Endothelial cell of umbilical vein (primary cell): ENCODE measurements at regions not wholly inside any gene's neighbourhood (a gene's known extent, or its start where the extent isn't known, plus 50 kb on each side); places are given as distances from the start of the nearest gene placed in this dataset.

ENCODE experiments used
- BruUV-seq: library from RNA; stranded (reverse); fragments of 400-500 nt; replicated peaks from 2 replicates; lab custom pipeline; 2021; lab: Mats Ljungman, UMichigan
- CTCF ChIA-PET: fragments of 300-600, 350-600 bp; sonication (Branson Sonifier 250); formaldehyde crosslinking; loops from one replicate; lab custom pipeline; 2021; ENCODE audit warnings: antibody characterized with exemption, inconsistent platforms; lab: Charles Lee
- POLR2A ChIA-PET: fragments of 300-600, 350-600 bp; sonication (Branson Sonifier 250); formaldehyde crosslinking; loops from one replicate; lab custom pipeline; 2021; ENCODE audit warnings: antibody characterized with exemption, inconsistent platforms; lab: Charles Lee
- DNase-seq: peaks from one replicate; pipeline ENCODE4 v3.0.0-alpha.2; 2011; ENCODE audit warnings: low read depth, low spot score
- FAIRE-seq: peaks from 2 replicates; lab custom pipeline; 2011; peaks lifted over from hg19 to GRCh38; lab: Jason Lieb, UNC
- H2AFZ ChIP-seq: 2 replicates; pipeline ENCODE4 v1.6.0; 2012; ENCODE audit warnings: low read depth, low read length, control low read depth, inconsistent platforms
- H3K27ac ChIP-seq: 2 replicates; pipeline ENCODE4 v1.5.1; 2011; ENCODE audit warnings: low read depth, mild to moderate bottlenecking, control low read depth, low read length, moderate library complexity; ENCODE audit not compliant: insufficient read depth
- H3K27me3 ChIP-seq, 2 experiments: 2 replicates each; pipeline versions ENCODE4 v1.6.0 to v1.6.1; 2011; ENCODE audit warnings: low read length in 2 of 2, mixed read lengths in 1 of 2; ENCODE audit not compliant: control insufficient read depth in 2 of 2, insufficient read depth in 2 of 2
- H3K36me3 ChIP-seq, 2 experiments: 2 replicates in 1 of 2; 3 replicates in 1 of 2; pipeline ENCODE4 v1.5.1; 2011; ENCODE audit warnings: low read length in 2 of 2, mild to moderate bottlenecking in 1 of 2, moderate library complexity in 1 of 2; ENCODE audit not compliant: control insufficient read depth in 2 of 2, insufficient read depth in 2 of 2; ENCODE audit errors: extremely low read depth in 1 of 2
- H3K4me1 ChIP-seq: 3 replicates; pipeline ENCODE4 v1.5.1; 2011; ENCODE audit warnings: mild to moderate bottlenecking, low read length; ENCODE audit not compliant: control insufficient read depth, insufficient read depth; ENCODE audit errors: extremely low read depth
- H3K4me2 ChIP-seq: 2 replicates; pipeline ENCODE4 v1.6.1; 2011; ENCODE audit warnings: low read length, control low read depth, mixed read lengths; ENCODE audit not compliant: insufficient read depth
- H3K4me3 ChIP-seq, 3 experiments: fragments of 200-600 bp in 1 of 3; sonication (generic), shearing (Covaris generic) in 1 of 3; replicated peaks in 1 of 3; 2 replicates each; pipeline ENCODE4 v1.5.1; 2011 to 2016; ENCODE audit warnings: control low read depth in 3 of 3, low read length in 3 of 3, mild to moderate bottlenecking in 2 of 3, inconsistent platforms in 1 of 3, low read depth in 1 of 3, moderate library complexity in 1 of 3; ENCODE audit not compliant: insufficient read depth in 1 of 3
- H3K79me2 ChIP-seq: 2 replicates; pipeline ENCODE4 v1.6.0; 2012; ENCODE audit warnings: low read length, inconsistent platforms; ENCODE audit not compliant: control insufficient read depth, insufficient read depth
- H3K9ac ChIP-seq: replicated peaks from 2 replicates; pipeline ENCODE3; 2011; ENCODE audit warnings: low read length, control low read depth; ENCODE audit not compliant: insufficient read depth; ENCODE audit errors: extremely low read depth
- H3K9me1 ChIP-seq: replicated peaks from 3 replicates; pipeline ENCODE4 v1.6.0; 2011; ENCODE audit warnings: mild to moderate bottlenecking, low read length; ENCODE audit not compliant: control insufficient read depth, insufficient read depth; ENCODE audit errors: extremely low read depth
- H3K9me3 ChIP-seq: replicated peaks from 2 replicates; pipeline ENCODE4 v1.5.1; 2012; ENCODE audit warnings: low read length, inconsistent platforms; ENCODE audit not compliant: control insufficient read depth, insufficient read depth
- H4K20me1 ChIP-seq: replicated peaks from 2 replicates; pipeline ENCODE3; 2011; ENCODE audit warnings: mild to moderate bottlenecking, low read length; ENCODE audit not compliant: control insufficient read depth, insufficient read depth; ENCODE audit errors: extremely low read depth
- CTCF ChIP-seq, 2 donors: IDR thresholded peaks; 1 replicate in 1 of 2; 2 replicates in 1 of 2; pipeline ENCODE4 v1.5.1; 2011; ENCODE audit warnings: low read length in 2 of 2, mild to moderate bottlenecking in 2 of 2, moderate library complexity in 2 of 2, control low read depth in 1 of 2, inconsistent platforms in 1 of 2, low read depth in 1 of 2; ENCODE audit not compliant: insufficient read depth in 1 of 2; ENCODE audit errors: extremely low read depth in 1 of 2
- EZH2 ChIP-seq: IDR thresholded peaks from 2 replicates; pipeline ENCODE4 v1.6.1; 2012; ENCODE audit warnings: borderline replicate concordance, low read depth, mild to moderate bottlenecking, moderate library complexity, low read length, inconsistent platforms; ENCODE audit not compliant: severe bottlenecking
- FOS ChIP-seq: IDR thresholded peaks from 2 replicates; pipeline ENCODE4 v1.6.1; 2011; ENCODE audit warnings: mild to moderate bottlenecking, low read length, moderate library complexity, borderline replicate concordance; ENCODE audit not compliant: insufficient read depth
- GATA2 ChIP-seq: IDR thresholded peaks from 2 replicates; pipeline ENCODE4 v1.7.0; 2011; ENCODE audit warnings: low read depth, mild to moderate bottlenecking, moderate library complexity, mixed read lengths, low read length; ENCODE audit not compliant: insufficient read length, insufficient read depth
- JUN ChIP-seq: IDR thresholded peaks from 2 replicates; pipeline ENCODE4 v1.6.1; 2011; ENCODE audit warnings: borderline replicate concordance, low read depth; ENCODE audit not compliant: insufficient read length, insufficient read depth
- MAX ChIP-seq: IDR thresholded peaks from 2 replicates; pipeline ENCODE4 v1.6.1; 2011; ENCODE audit not compliant: insufficient read depth, insufficient read length
- MYC ChIP-seq: IDR thresholded peaks from one replicate; pipeline ENCODE4 v1.6.1; 2011; ENCODE audit warnings: mild to moderate bottlenecking, low read depth, low read length
- POLR2A ChIP-seq: IDR thresholded peaks from 2 replicates; pipeline ENCODE4 v1.6.1; 2012; ENCODE audit warnings: low read depth, mild to moderate bottlenecking, control low read depth, low read length
- POLR2AphosphoS5 ChIP-seq: IDR thresholded peaks from 2 replicates; pipeline ENCODE4 v1.6.1; 2012; ENCODE audit warnings: low read depth, mild to moderate bottlenecking, control low read depth, low read length, moderate library complexity; ENCODE audit not compliant: insufficient read depth
- dilution Hi-C: fragments of 300-500 bp; cut with MboI; formaldehyde crosslinking; loops from one replicate; pipeline ENCODE4 v1.15.0; 2019; ENCODE audit warnings: low sequenced_read_pairs; ENCODE audit not compliant: extremely low pct_ligation_motif_present
- intact Hi-C: fragments of 100-400 bp; cut with micrococcal nuclease; formaldehyde crosslinking; loops from one replicate; pipeline ENCODE4 v1.10.0; 2022

GRCh38 chr13:99867535-99868257 is 103.9 kb downstream of the ZIC5 start:
- no peak for TF ChIP-seq POLR2AphosphoS5
- TF ChIP-seq FOS: no peak
- TF ChIP-seq EZH2: no peak
- TF ChIP-seq JUN: no peak
- no peak for TF ChIP-seq MYC
- TF ChIP-seq MAX: no peak
- no peak for TF ChIP-seq GATA2
- TF ChIP-seq CTCF (IDR thresholded peaks at IDR 0.05; ENCODE audit: extremely low read depth in 1 of 2, insufficient read depth in 1 of 2, low read depth in 1 of 2, low read length in 2 of 2): no peak
- TF ChIP-seq POLR2A: no peak
- dilution Hi-C loops (no loop called here), intact Hi-C loops (no loop called here)
- H3K9me3 ChIP-seq: no peaks in the 10 kb centered on the region
- BruUV-seq: no TSS peak
- no peaks in the 10 kb centered on the region for H3K79me2 ChIP-seq
- DNase-seq: no peak
- no peaks in the 10 kb centered on the region for H3K9me1 ChIP-seq
- no peak overlapping the region for H3K9ac ChIP-seq
- no peaks in the 10 kb centered on the region for H3K4me1 ChIP-seq
- no peak overlapping the region for H3K4me2 ChIP-seq
- CTCF ChIA-PET: no interaction called here
- peaks cover 2 to 5% of the 10 kb centered on the region in 2 experiments for H3K27me3 ChIP-seq
- POLR2A ChIA-PET: no interaction called here
- no peak overlapping the region for H3K27ac ChIP-seq
- FAIRE-seq: no peak
- H2AFZ ChIP-seq: no peak overlapping the region
- H3K36me3 ChIP-seq: no peaks in the 10 kb centered on the region
- H4K20me1 ChIP-seq: no peaks in the 10 kb centered on the region
- no peak overlapping the region for H3K4me3 ChIP-seq
